ENCODE measurements at regions not wholly inside any gene's neighbourhood (a gene's known extent, or its start where the extent isn't known, plus 50 kb on each side); places are given as distances from the start of the nearest gene placed in this dataset.

DNA sequence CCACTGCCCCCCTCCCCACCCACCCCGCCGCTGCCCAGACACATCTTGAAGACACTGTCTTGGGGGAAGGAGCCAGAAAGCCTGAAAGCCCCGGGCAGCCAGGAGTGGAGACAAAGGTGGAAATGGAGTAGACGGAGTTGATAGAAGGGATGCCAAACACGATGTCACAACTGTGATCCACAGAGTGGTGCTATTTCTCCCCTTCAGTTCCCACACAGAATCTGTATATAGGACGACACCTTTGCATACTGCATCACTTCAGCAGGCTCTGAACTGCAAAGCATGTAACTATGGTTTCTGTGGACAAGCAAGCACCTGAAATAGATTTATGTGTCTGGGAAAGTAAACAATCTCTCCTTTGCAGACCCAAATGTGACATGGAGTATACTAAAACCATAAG, 56.4 kb upstream of the F13A1 start:
- no peak for DNase-seq

DNA sequence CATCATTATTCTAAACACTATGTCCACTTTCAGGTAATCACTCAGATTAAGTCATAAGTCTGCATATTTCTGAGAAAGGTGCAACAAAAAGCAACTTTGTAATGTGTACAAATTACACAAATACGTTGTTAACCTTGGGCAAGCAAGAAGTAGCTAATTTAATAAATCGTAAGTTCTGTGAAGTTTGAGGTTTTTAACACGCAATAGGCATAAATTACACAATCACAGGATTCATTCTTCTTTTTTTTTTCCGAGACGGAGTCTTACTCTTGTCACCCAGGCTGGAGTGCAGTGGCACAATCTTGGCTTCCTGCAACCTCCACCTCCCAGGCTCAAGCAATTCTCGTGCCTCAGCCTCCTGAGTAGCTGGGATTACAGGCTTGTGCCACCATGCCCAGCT, 57.2 kb upstream of the F13A1 start:
- DNase-seq = no peak

DNA sequence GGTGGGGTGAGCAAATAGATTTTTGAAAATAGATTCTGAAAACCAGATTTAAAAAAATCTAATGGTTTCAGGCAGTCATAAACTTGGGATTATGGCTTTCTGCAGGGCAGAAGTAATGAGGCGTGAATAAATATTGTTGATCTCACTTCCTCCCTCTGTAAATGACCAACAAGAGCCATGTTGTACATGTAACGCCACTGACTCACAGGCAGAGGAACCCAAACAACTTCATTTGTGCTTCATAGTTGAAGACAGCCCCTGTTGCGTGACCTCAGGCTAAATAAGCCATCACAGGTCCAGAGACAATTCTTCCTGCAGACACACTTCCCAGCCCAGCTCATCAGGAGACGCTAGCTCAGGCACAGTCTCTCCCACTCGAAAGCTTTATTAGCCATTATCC, 59.1 kb upstream of the F13A1 start:
- DNase-seq = no peak

DNA sequence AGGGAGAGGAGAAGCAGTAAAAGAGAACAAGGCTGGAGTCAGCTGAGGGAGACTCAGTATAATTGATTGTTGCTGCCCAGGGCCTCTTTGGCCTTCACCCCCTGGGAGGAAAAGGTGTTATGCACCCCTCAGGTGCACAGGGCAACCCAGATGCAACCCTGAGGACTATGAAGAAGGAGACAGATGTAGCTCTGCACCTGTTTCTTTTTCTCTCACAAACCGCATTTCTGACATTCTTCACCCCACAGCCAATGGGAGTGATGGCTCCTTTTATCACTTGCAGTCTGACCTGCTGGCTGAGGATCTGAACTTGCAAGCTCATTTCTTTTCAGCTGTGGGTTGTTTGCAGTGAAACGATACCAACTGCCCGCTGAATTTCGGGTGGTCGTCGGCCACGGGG, 64.1 kb upstream of the F13A1 start:
- no peak for DNase-seq

DNA sequence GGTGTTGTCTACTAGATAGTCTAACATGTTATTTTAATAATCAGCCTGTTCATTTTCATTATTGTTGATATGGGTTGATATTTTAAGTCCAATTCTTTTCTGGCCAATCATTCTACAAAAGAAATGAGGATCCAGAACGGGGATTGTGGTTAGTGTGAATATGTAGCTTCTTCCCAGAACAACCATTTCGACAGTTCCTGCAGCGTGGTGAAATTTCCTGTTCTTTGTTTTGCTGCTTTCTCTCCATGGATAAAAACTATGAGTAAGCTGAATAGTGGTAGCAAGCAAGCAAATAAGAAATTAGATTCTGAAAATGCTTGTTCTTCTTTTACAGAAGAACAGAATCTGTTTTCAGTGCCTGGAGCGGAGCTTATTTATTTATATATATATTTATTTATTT, 65.5 kb upstream of the F13A1 start:
- DNase-seq = no peak

GRCh38 chr6:6390849-6391602, 70.6 kb upstream of the F13A1 start:
- no peak for DNase-seq

DNA sequence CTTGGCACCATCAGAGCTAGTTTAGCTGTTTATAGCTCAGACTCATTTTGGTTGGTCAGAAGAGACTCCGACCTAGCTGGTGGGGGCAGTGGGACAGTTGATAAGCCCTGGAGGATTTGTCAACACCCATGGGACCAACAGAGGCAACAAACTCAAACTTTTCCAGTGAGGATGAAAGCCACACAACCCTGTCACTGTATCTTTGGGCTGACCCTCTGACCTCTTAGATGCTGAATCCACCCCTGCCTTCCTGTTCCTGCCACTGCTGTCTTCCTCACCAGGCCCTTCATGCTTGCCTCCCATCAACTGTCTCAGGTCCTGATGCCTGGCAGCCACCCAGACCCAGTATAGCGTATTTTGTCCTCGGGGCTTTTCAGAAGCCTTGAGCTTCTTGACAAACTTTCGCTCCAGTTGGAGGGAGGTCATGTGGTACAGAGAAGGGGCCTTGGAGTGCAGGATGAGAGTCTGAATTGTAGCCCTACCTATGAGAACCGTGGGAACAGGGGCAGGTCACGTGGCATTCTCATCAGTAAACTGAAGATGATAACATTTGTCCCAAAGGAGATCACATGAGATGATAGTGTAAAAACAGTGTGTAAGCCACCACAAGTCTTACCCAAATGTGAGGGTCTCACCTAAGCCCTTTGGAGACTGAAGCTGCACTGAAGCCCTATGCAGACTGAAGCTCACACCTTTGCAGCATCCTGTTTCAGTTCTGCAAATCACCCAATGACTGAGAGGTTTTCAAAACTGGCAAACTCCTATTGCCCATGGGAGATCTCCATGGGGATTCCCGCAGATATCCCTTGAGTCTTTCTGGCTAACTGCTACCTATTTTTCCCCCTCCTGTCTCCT, 72.0 kb upstream of the F13A1 start:
- no peak for DNase-seq

DNA sequence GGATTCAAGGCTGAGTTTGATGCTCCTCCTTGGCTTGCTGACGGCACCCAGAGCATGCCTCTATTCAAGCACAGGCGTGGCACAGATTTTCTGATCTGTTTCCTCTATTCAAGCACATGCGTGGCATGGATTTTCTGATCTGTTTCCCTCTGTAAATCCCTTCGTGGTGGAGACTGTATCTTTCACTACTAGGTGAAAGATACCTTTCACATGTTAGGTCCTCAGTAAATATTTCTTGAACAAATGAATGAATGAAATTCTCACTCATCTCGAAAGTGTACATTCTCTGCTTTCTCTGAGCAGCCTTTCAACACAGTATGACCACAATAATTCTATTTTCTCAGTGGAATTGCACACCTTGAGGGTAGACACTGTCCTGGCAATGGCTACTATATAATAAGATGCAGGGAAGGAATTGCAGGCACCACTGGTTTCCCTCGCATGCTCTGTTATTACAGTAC, 72.6 kb upstream of the F13A1 start:
- DNase-seq = no peak

DNA sequence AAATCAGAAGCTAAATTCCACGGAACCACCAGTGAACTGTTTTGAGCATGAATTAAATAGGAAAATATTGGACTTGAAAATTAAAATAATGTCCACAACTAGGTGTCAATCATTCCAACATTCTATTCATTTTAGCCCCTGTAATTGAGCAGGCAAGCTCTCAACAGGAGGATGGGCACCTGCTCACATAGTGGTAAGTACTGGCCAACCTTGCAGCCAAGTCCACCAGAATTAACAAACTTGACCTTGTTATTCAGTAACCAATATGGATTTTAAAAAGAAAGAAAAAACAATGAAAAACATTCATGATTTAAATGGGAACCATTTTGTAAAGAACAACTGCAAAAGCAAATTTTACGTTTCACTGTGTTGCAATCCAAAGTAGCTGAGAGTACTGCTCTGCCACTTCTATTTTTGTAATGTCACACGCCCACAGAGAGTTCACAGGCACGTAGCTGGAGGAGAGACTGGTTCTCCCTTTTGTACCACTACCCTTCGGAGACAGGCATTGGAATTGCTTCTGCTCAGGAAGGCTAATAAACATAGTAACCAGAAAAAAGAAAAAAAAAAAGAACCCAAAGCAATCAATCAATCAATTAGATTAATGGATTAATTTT, 75.2 kb upstream of the F13A1 start:
- no peak for DNase-seq

- no peak for DNase-seq
Measured at GRCh38 chr6:6397842-6398241, 77.4 kb upstream of the F13A1 start.

DNA sequence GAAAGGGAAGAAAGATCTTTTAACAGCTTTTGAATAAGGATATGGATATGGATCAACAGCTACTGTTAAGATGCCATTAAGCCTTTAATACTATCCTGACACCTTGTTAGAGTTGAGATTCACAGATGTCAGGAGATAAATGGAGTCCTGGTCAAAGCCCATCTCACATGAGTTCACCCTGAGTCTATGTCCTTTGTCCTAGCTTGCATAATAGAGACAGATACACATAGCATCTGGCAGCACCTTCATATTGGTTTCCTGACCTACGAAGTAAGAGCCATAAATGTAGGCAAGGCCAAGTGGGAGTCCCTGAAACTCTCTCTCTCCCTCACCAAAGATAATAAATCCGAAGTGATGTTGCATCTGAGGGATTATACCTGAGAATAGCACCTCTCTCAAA, 79.1 kb upstream of the F13A1 start:
- no peak for DNase-seq

- DNase-seq = no peak
Measured at GRCh38 chr6:6401401-6401800, 80.9 kb upstream of the F13A1 start.

DNA sequence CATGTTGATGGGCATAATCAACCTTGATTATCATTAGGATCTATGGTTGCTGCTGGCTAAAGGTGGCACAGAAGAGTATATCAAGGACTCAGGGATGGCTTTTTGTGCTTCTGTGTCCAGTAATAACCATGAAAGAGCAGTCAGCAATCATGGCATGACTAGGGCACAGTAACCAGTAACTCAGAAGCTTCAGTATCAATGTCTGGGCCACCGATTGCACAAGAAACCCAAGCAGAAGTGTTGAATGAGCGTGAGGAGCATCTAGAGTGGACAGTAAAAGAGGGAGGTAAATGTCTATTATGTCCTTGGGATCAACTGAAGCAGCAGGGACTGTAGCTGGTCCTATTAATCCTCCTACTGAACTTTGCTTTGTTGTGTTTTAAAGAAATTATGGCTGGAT, 81.5 kb upstream of the F13A1 start:
- no peak for DNase-seq

GRCh38 chr6:6402591-6402990, 82.1 kb upstream of the F13A1 start:
- DNase-seq = no peak

GRCh38 chr6:6405031-6405430, 84.6 kb upstream of the F13A1 start:
- no peak for DNase-seq

GRCh38 chr6:6405997-6406714, 85.7 kb upstream of the F13A1 start:
- no peak for DNase-seq

- DNase-seq = no peak
Measured at GRCh38 chr6:6406715-6407070, 86.2 kb upstream of the F13A1 start.

DNA sequence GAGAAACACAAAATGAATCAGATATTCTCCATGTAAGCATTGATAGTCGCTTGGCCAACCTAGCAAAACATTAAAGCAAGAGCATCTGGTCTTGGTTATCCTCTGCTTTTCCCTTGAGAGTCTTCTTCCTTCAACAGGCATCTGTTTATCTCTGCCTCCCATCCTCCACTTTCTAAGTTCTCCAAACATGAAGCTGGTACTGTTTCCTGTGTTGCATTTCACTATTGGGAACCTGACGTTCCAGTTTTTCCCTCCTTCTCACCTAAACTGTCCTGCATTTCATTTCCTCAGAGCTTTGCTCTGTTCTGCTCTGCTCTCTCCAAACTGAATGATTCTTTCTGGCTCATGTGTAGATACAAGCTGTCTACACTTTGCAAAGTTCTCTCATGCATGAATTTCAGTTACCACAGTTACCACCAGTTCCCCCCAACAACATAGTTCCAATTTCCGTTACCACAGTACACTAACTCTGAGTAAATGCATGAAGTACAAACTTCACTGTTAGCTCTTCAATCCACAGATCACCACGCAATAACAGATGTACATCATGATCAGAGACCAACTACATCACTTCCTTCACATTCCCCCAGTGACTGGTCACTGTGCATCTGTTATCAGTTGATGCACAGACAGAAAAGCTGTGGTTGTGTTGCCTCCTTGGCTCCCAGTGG, 86.7 kb upstream of the F13A1 start:
- no peak for DNase-seq

DNA sequence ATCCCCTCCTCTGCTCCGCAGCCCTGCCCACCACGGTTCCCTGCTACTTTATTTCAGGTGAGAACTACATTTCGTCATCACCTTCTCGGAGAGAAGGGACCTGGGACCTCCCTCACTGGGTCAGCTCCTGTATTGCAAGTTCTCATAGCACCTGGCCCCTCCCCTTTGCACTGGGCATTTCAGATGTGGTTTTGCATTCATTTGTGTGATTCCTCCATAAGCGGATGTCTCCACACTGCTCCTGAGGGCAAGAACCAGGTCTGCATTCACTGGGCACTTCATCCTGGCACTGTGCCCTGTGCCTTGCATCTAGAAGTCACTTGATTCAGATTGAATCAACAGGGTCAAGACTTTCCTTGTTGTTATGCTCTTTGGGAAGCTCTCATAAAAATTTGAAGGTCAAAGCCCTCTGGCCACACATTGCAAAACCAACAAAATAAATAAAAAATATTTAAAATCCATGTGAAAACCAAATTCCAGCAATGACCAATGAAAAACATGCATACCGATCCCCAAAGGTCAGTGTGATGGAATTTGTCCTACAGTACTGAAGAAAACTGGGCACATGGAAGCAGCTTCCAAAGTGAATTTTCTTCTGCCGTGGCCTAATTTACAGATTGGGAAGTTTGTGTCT, 89.1 kb upstream of the F13A1 start:
- DNase-seq = no peak

- no peak for DNase-seq
Measured at GRCh38 chr6:6411115-6411514, 90.7 kb upstream of the F13A1 start.

DNA sequence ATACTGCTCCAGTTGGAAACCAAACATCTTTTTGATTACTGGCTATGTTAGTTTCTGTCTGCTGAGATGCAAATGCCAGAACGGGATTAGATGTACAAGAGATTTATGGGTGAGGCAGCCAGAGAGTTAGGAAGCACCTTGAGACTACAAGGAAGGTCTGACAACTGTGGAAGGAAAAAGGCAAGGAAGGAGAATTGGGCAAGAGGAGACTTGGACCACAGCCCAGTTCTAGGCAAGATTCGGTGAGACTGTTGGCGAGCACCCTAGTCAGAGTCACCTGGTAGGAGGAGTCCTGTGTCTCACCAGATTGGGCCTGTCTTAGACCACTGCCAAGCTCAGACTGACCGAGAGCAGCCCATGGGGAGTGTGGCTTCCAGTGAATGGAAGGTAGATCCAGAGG, 91.8 kb upstream of the F13A1 start:
- DNase-seq = no peak

DNA sequence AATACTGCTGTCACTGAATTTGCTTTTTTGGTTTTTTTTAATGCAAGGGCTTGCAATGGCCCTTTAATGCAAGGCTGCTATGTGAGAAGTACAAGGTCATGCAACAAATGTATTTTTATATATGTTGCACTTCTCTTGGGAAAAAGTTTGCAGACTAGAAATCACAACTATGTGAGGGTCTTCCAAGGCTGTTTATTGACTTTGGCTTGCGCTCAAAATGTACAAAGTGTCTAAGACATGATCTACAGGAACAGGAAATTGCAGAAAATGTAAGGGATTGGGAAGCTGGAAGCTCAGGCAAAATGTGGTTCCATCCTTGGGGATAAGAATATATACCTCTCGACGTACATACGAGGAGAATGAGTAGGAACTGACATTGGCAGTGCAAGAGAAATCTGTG, 92.2 kb upstream of the F13A1 start:
- no peak for DNase-seq
